ENCODE measurements at regions not wholly inside any gene's neighbourhood (a gene's known extent, or its start where the extent isn't known, plus 50 kb on each side); places are given as distances from the start of the nearest gene placed in this dataset.

DNA sequence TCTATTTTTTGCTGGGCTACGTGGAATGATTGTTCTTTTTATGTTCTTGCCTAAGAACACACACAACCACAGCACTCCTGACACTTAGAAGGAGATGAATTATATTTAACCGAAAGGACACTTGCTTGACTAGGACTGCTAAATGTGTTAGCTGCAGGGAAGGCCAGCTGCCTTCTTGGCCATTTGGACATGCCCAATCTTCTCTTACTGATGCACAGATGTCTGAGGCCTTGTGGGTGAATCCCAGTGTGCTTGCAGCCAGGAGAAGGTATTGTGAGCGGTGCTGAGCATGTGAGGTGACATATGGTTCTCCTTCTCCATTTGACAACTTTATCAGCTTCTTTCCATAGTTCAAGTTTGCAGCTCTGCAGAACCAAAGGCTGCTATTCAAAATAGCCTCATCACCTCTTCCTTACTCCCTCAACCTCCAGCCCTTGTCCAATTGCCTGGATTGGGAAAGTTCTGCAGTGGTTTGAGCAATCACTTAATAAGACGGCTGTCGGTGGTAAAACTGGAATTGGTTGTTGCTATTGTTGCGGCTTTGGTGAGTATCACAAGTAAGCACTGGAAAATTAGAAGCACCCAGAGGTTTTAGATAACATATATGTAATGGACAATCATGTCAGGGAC lies 1113.3 kb downstream of the TSN start:
- peaks cover 3% of the 10 kb centered on the region for H3K9me3 Mint-ChIP-seq (ENCODE audit: low read depth)
- TF ChIP-seq CTCF (IDR thresholded peaks at IDR 0.05), result no peak
- peaks cover 2% of the 10 kb centered on the region for H3K27me3 Mint-ChIP-seq (ENCODE audit: low read depth)
- no peaks in the 10 kb centered on the region for H3K4me1 Mint-ChIP-seq (ENCODE audit: low read depth)
- H3K27ac Mint-ChIP-seq (ENCODE audit: unreplicated experiment), result no peak overlapping the region
- no peak for DNase-seq (ENCODE audit: low spot score)
- H3K36me3 Mint-ChIP-seq (ENCODE audit: low read depth), result no peaks in the 10 kb centered on the region
- H3K4me3 Mint-ChIP-seq (ENCODE audit: unreplicated experiment), result no peak overlapping the region

GRCh38 chr2:122873951-122874350 lies 1118.5 kb downstream of the TSN start:
- H3K4me3 Mint-ChIP-seq (ENCODE audit: unreplicated experiment), result no peak overlapping the region
- no peak overlapping the region for H3K27ac Mint-ChIP-seq (ENCODE audit: unreplicated experiment)
- H3K9me3 Mint-ChIP-seq (ENCODE audit: low read depth), result no peaks in the 10 kb centered on the region
- H3K4me1 Mint-ChIP-seq (ENCODE audit: low read depth), result no peaks in the 10 kb centered on the region
- DNase-seq (ENCODE audit: low spot score), result no peak
- H3K27me3 Mint-ChIP-seq (ENCODE audit: low read depth), result no peaks in the 10 kb centered on the region
- no peak for TF ChIP-seq CTCF (IDR thresholded peaks at IDR 0.05)
- no peaks in the 10 kb centered on the region for H3K36me3 Mint-ChIP-seq (ENCODE audit: low read depth)

GRCh38 chr2:122875091-122875865 lies 1119.8 kb downstream of the TSN start:
- H3K4me1 Mint-ChIP-seq (ENCODE audit: low read depth), result no peaks in the 10 kb centered on the region

DNA sequence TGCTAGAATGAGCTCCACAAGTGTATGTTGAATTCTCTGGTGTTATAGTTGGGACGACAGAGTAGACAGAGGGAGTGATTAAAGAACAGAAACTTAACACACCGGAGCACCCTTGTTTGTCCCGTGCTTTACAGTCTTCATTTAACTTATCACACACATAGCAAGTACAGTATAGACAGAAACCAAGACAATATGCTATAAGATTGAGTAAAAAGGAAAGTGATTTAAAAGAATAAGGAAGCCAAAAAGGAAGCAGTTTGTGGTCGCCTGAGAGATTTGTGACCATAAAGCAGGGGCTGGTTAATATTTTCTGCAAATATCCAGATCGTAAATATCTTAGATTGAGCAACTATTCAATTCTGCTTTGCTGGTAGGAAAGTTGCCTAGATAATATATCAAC lies 1128.4 kb downstream of the TSN start:
- H3K4me1 Mint-ChIP-seq (ENCODE audit: low read depth), result no peaks in the 10 kb centered on the region
- no peaks in the 10 kb centered on the region for H3K36me3 Mint-ChIP-seq (ENCODE audit: low read depth)
- no peak for DNase-seq (ENCODE audit: low spot score)
- H3K27me3 Mint-ChIP-seq (ENCODE audit: low read depth), result no peaks in the 10 kb centered on the region
- no peak overlapping the region for H3K4me3 Mint-ChIP-seq (ENCODE audit: unreplicated experiment)
- no peaks in the 10 kb centered on the region for H3K9me3 Mint-ChIP-seq (ENCODE audit: low read depth)
- no peak for TF ChIP-seq CTCF (IDR thresholded peaks at IDR 0.05)
- H3K27ac Mint-ChIP-seq (ENCODE audit: unreplicated experiment), result no peak overlapping the region

More at GRCh38 chr2:122875091-122875865, 1119.8 kb downstream of the TSN start:
- Mint-ChIP-seq H3K27ac (ENCODE audit: unreplicated experiment) (no peak overlapping the region), H3K4me3 (ENCODE audit: unreplicated experiment) (no peak overlapping the region), H3K9me3 (ENCODE audit: low read depth) (no peaks in the 10 kb centered on the region), H3K27me3 (ENCODE audit: low read depth) (no peaks in the 10 kb centered on the region), H3K36me3 (ENCODE audit: low read depth) (no peaks in the 10 kb centered on the region)
- no peak for TF ChIP-seq CTCF (IDR thresholded peaks at IDR 0.05)
- no peak for DNase-seq (ENCODE audit: low spot score)

DNA sequence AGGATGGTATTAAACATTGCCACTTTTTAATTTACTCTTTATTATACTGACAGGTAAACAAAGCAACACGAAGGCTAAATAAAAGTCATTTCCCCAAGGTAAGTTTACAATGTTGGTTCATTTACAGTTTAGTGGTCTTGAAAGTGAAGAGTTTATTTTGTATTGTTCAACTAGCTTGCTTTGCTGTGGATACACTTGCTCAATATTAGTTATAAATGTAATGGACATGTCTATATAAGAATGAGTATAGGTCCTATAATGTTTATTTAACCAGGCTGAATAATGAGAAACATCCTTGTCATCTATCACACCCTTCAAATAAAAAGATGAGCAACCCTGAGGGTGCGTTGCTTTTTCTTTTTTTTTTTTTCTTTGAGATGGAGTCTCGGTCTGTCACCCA lies 1129.4 kb downstream of the TSN start:
- Mint-ChIP-seq H3K4me3 (ENCODE audit: unreplicated experiment) (no peak overlapping the region), H3K9me3 (ENCODE audit: low read depth) (no peaks in the 10 kb centered on the region), H3K4me1 (ENCODE audit: low read depth) (no peaks in the 10 kb centered on the region), H3K27ac (ENCODE audit: unreplicated experiment) (no peak overlapping the region), H3K36me3 (ENCODE audit: low read depth) (no peaks in the 10 kb centered on the region), H3K27me3 (ENCODE audit: low read depth) (no peaks in the 10 kb centered on the region)
- no peak for TF ChIP-seq CTCF (IDR thresholded peaks at IDR 0.05)
- DNase-seq (ENCODE audit: low spot score), result no peak

All from chondrocyte (in vitro differentiated cells).